HCT116 (cell line): ENCODE measurements at regions not wholly inside any gene's neighbourhood (a gene's known extent, or its start where the extent isn't known, plus 50 kb on each side); places are given as distances from the start of the nearest gene placed in this dataset.

Source experiments
- ATAC-seq: fragments of 200-7000 bp; cut with Tn5 transposase; 2 replicates; pipeline ENCODE4 v1.9.1; 2020; ENCODE audit warnings: mild to moderate bottlenecking, moderate library complexity
- BruUV-seq: library from RNA; stranded (reverse); fragments of 400-500 nt; replicated peaks from 2 replicates; lab custom pipeline; 2021; lab: Mats Ljungman, UMichigan
- CTCF ChIA-PET: fragments of 300-600 bp; sonication (Branson Sonifier 250); formaldehyde crosslinking; loops from one replicate; lab custom pipeline; 2021; ENCODE audit warnings: antibody characterized with exemption; lab: Charles Lee
- POLR2A ChIA-PET: fragments of 300-600, 350-600 bp; sonication (Branson Sonifier 250); formaldehyde crosslinking; loops from one replicate; lab custom pipeline; 2021; ENCODE audit warnings: antibody characterized with exemption; lab: Charles Lee
- RAD21 ChIA-PET, 2 experiments: fragments of 300-600 bp; sonication (Branson Sonifier 250); formaldehyde crosslinking; loops; one replicate each; lab custom pipeline; 2023; ENCODE audit warnings: low total read pairs in 2 of 2; ENCODE audit not compliant: uncharacterized antibody in 2 of 2, unreplicated experiment in 2 of 2, low non-redundant PET in 1 of 2; lab: Charles Lee
- DNase-seq: peaks from one replicate; pipeline ENCODE4 v3.0.0-alpha.2; 2010; ENCODE audit warnings: low read depth, low spot score
- H2AFZ ChIP-seq: fragments of 200-600 bp; shearing (Covaris generic), sonication (generic); 2 replicates; pipeline ENCODE4 v1.6.1; 2017; ENCODE audit warnings: low read depth, mixed run types, mixed read lengths, antibody characterized with exemption, low read length; ENCODE audit not compliant: poor library complexity, severe bottlenecking
- H3K27ac ChIP-seq: 2 replicates; pipeline ENCODE4 v1.5.1; 2012; ENCODE audit warnings: low read depth, low read length
- H3K27me3 ChIP-seq: fragments of 200-600 bp; sonication (generic); 2 replicates; pipeline ENCODE4 v1.6.1; 2016; ENCODE audit warnings: mixed run types, low read length, mixed read lengths; ENCODE audit not compliant: insufficient read depth
- H3K36me3 ChIP-seq, 2 experiments: fragments of 200-500 bp in 1 of 2; fragments of 200-600 bp in 1 of 2; sonication (Bioruptor generic) in 1 of 2; sonication (generic) in 1 of 2; 2 replicates each; pipeline versions ENCODE4 v1.5.1 to v1.6.1; 2014 to 2016; ENCODE audit warnings: low read length in 2 of 2, inconsistent platforms in 1 of 2, mixed read lengths in 1 of 2, mixed run types in 1 of 2; ENCODE audit not compliant: insufficient read depth in 2 of 2, control insufficient read depth in 1 of 2
- H3K4me1 ChIP-seq, 2 experiments: fragments of 200-600 bp in 1 of 2; sonication (generic) in 1 of 2; 2 replicates each; pipeline versions ENCODE4 v1.5.1 to v1.6.1; 2012 to 2017; ENCODE audit warnings: low read length in 2 of 2, inconsistent platforms in 1 of 2, mild to moderate bottlenecking in 1 of 2, mixed read lengths in 1 of 2, mixed run types in 1 of 2, moderate library complexity in 1 of 2; ENCODE audit not compliant: insufficient read depth in 2 of 2, control insufficient read depth in 1 of 2
- H3K4me2 ChIP-seq: fragments of 200-600 bp; sonication (generic); 2 replicates; pipeline ENCODE4 v1.6.1; 2017; ENCODE audit warnings: mixed run types, low read length, mixed read lengths
- H3K4me3 ChIP-seq, 2 experiments: fragments of 200-600 bp in 1 of 2; sonication (generic) in 1 of 2; replicated peaks in 1 of 2; 2 replicates each; pipeline ENCODE4 v1.5.1; 2011 to 2016; ENCODE audit warnings: low read length in 2 of 2, control low read depth in 1 of 2, low read depth in 1 of 2, mild to moderate bottlenecking in 1 of 2, mixed read lengths in 1 of 2, mixed run types in 1 of 2
- H3K79me2 ChIP-seq: fragments of 200-600 bp; sonication (generic); 2 replicates; pipeline ENCODE4 v1.6.1; 2017; ENCODE audit warnings: mild to moderate bottlenecking, mixed run types, low read length, moderate library complexity, mixed read lengths; ENCODE audit not compliant: insufficient read depth
- H3K9ac ChIP-seq: fragments of 200-600 bp; sonication (generic); 2 replicates; pipeline ENCODE4 v1.6.1; 2016; ENCODE audit warnings: low read length, mixed read lengths
- H3K9me2 ChIP-seq: fragments of 200-600 bp; sonication (generic), shearing (Covaris generic); 2 replicates; pipeline ENCODE4 v1.6.1; 2017; ENCODE audit warnings: mixed run types, mild to moderate bottlenecking, moderate library complexity; ENCODE audit not compliant: insufficient read depth
- H3K9me3 ChIP-seq, 2 experiments: fragments of 200-500 bp in 1 of 2; fragments of 200-600 bp in 1 of 2; sonication (Bioruptor generic) in 1 of 2; sonication (generic) in 1 of 2; 2 replicates each; pipeline ENCODE4 v1.6.1; 2014 to 2017; ENCODE audit warnings: low read length in 2 of 2, mixed read lengths in 2 of 2, inconsistent platforms in 1 of 2, low read depth in 1 of 2, mild to moderate bottlenecking in 1 of 2, mixed run types in 1 of 2, moderate library complexity in 1 of 2; ENCODE audit not compliant: control insufficient read depth in 1 of 2, insufficient read depth in 1 of 2
- H4K20me1 ChIP-seq: fragments of 200-600 bp; sonication (generic), shearing (Covaris generic); 2 replicates; pipeline ENCODE4 v1.6.1; 2017; ENCODE audit warnings: mixed run types, mild to moderate bottlenecking, moderate library complexity; ENCODE audit not compliant: insufficient read depth
- CTCF ChIP-seq, 3 experiments: fragments of 200-600 bp in 1 of 3; sonication (generic) in 1 of 3; IDR thresholded peaks in 2 of 3; conservative IDR thresholded peaks in 1 of 3; 2 replicates each; pipeline ENCODE4 v1.5.1; 2012 to 2017; ENCODE audit warnings: low read depth in 2 of 3, low read length in 2 of 3, antibody characterized with exemption in 1 of 3, borderline replicate concordance in 1 of 3, control low read depth in 1 of 3, mild to moderate bottlenecking in 1 of 3, mixed read lengths in 1 of 3, mixed run types in 1 of 3, moderate library complexity in 1 of 3; ENCODE audit not compliant: insufficient read depth in 1 of 3
- EGR1 ChIP-seq: IDR thresholded peaks from 2 replicates; pipeline ENCODE4 v1.6.1; 2012; ENCODE audit warnings: low read depth
- ELF1 ChIP-seq: IDR thresholded peaks from 2 replicates; pipeline ENCODE4 v1.6.1; 2012; ENCODE audit warnings: low read depth, borderline replicate concordance
- EZH2phosphoT487 ChIP-seq: fragments of 200-600 bp; IDR thresholded peaks from 2 replicates; pipeline ENCODE4 v1.6.1; 2018; ENCODE audit warnings: antibody characterized with exemption, borderline replicate concordance
- POLR2A ChIP-seq: IDR thresholded peaks from 2 replicates; pipeline ENCODE4 v1.7.0; 2011; ENCODE audit warnings: borderline replicate concordance; ENCODE audit not compliant: insufficient read depth, insufficient read length; ENCODE audit errors: extremely low read depth
- RAD21 ChIP-seq: IDR thresholded peaks from 2 replicates; pipeline ENCODE4 v1.6.1; 2012; ENCODE audit warnings: low read depth, mild to moderate bottlenecking
- SIN3A ChIP-seq: IDR thresholded peaks from 2 replicates; pipeline ENCODE4 v1.6.1; 2012; ENCODE audit warnings: low read depth
- YY1 ChIP-seq: IDR thresholded peaks from 2 replicates; pipeline ENCODE4 v1.6.1; 2011; ENCODE audit warnings: low read length, low read depth, moderate library complexity, mild to moderate bottlenecking; ENCODE audit not compliant: insufficient replicate concordance; ENCODE audit errors: extremely low read depth
- ZFX ChIP-seq: fragments of 450-650 bp; IDR thresholded peaks from 2 replicates; pipeline ENCODE4 v1.6.1; 2017
- intact Hi-C: fragments of 100-400 bp; cut with micrococcal nuclease; formaldehyde crosslinking; loops from 2 replicates; pipeline ENCODE4 v1.10.0; 2022
- TF ChIP-seq, protein P1 (sequence below): IDR thresholded peaks from 2 replicates; pipeline ENCODE4 v1.6.1; 2011; ENCODE audit warnings: mild to moderate bottlenecking, low read length, moderate library complexity; ENCODE audit not compliant: insufficient replicate concordance; ENCODE audit errors: extremely low read depth

- ChIA-PET RAD21 (no interaction called here), POLR2A (no interaction called here), CTCF (interaction anchor here (0.6 kb wide), 1 partner anchor 278 kb away, joined by 5 read pairs; no protein-coding TSS in a partner anchor)
- intact Hi-C loops, result no loop called here
- H3K9me2 ChIP-seq, result no peaks in the 10 kb centered on the region
- H3K4me2 ChIP-seq, result no peak overlapping the region
- no peak overlapping the region for H2AFZ ChIP-seq
- no peak overlapping the region for H3K9ac ChIP-seq
- BruUV-seq, result no TSS peak
- no peaks in the 10 kb centered on the region for H3K9me3 ChIP-seq
- H3K27ac ChIP-seq, result no peak overlapping the region
- no peaks in the 10 kb centered on the region for H3K4me1 ChIP-seq
- no peaks in the 10 kb centered on the region for H3K36me3 ChIP-seq
- no peaks in the 10 kb centered on the region for H3K79me2 ChIP-seq
- H3K4me3 ChIP-seq, result no peak overlapping the region
- TF ChIP-seq ELF1 (no peak), EZH2phosphoT487 (no peak), SIN3A (no peak), RAD21 (no peak), POLR2A (no peak), CTCF (IDR thresholded peaks at IDR 0.05 in 2 of 3, conservative IDR thresholded peaks at IDR 0.05 in 1 of 3; ENCODE audit: borderline replicate concordance in 1 of 3, insufficient read depth in 1 of 3, low read depth in 2 of 3, low read length in 2 of 3) (no peak), YY1 (no peak), EGR1 (no peak), ZFX (no peak)
- TF ChIP-seq, protein P1, sequence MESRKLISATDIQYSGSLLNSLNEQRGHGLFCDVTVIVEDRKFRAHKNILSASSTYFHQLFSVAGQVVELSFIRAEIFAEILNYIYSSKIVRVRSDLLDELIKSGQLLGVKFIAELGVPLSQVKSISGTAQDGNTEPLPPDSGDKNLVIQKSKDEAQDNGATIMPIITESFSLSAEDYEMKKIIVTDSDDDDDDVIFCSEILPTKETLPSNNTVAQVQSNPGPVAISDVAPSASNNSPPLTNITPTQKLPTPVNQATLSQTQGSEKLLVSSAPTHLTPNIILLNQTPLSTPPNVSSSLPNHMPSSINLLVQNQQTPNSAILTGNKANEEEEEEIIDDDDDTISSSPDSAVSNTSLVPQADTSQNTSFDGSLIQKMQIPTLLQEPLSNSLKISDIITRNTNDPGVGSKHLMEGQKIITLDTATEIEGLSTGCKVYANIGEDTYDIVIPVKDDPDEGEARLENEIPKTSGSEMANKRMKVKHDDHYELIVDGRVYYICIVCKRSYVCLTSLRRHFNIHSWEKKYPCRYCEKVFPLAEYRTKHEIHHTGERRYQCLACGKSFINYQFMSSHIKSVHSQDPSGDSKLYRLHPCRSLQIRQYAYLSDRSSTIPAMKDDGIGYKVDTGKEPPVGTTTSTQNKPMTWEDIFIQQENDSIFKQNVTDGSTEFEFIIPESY, result no peak
- DNase-seq, result no peak
- no peaks in the 10 kb centered on the region for H4K20me1 ChIP-seq
- no peak for ATAC-seq
- H3K27me3 ChIP-seq, result no peaks in the 10 kb centered on the region
These were observed 154.2 kb downstream of the ZFP64 start for GRCh38 chr20:52037370-52037769.
